Fibroblast of mammary gland (primary cell): ENCODE measurements at regions not wholly inside any gene's neighbourhood (a gene's known extent, or its start where the extent isn't known, plus 50 kb on each side); places are given as distances from the start of the nearest gene placed in this dataset.
"Not testable (repeated sequence)": the region's sequence is repeated elsewhere in the genome, so short reads cannot be mapped to it uniquely, and the experiment has no call there.

Source experiments
- DNase-seq: peaks from one replicate; pipeline ENCODE4 v3.0.0-alpha.2; 2010; ENCODE audit warnings: low read depth
- H3K4me3 ChIP-seq: 2 replicates; pipeline ENCODE4 v1.5.1; 2011; ENCODE audit warnings: low read depth, mild to moderate bottlenecking, low read length, moderate library complexity; ENCODE audit not compliant: control insufficient read depth
- CTCF ChIP-seq: conservative IDR thresholded peaks from 2 replicates; pipeline ENCODE4 v1.5.1; 2011; ENCODE audit warnings: low read depth, low read length, inconsistent platforms; ENCODE audit not compliant: control insufficient read depth, insufficient read depth

- no peak for TF ChIP-seq CTCF
- H3K4me3 ChIP-seq, result peak overlapping the region; percentile 39
- no peak for DNase-seq
Observed at GRCh38 chr2:44086629-44087028, 82.0 kb upstream of the PPM1B start.

GRCh38 chr2:44087036-44087713, 81.5 kb upstream of the PPM1B start:
- DNase-seq, result peak; percentile 85
- peak; percentile 86 for TF ChIP-seq CTCF
- peak overlapping the region; percentile 39 for H3K4me3 ChIP-seq

- no peak overlapping the region for H3K4me3 ChIP-seq
- no peak for DNase-seq
- no peak for TF ChIP-seq CTCF
Observed at GRCh38 chr2:44087714-44088092, 81.0 kb upstream of the PPM1B start.

- not testable (repeated sequence) for H3K4me3 ChIP-seq, DNase-seq
Observed at GRCh38 chr2:44092519-44092918, 76.2 kb upstream of the PPM1B start.

- DNase-seq, result no peak
- no peak overlapping the region for H3K4me3 ChIP-seq
- no peak for TF ChIP-seq CTCF
Observed at GRCh38 chr2:44093970-44094369, 74.7 kb upstream of the PPM1B start.

GRCh38 chr2:44097322-44097907, 71.3 kb upstream of the PPM1B start:
- no peak for DNase-seq
- TF ChIP-seq CTCF, result no peak
- no peak overlapping the region for H3K4me3 ChIP-seq

GRCh38 chr2:44098050-44098449, 70.6 kb upstream of the PPM1B start:
- DNase-seq, result no peak
- TF ChIP-seq CTCF, result no peak
- H3K4me3 ChIP-seq, result no peak overlapping the region
